Right atrium auricular region (tissue), 2 donors: ENCODE measurements at regions not wholly inside any gene's neighbourhood (a gene's known extent, or its start where the extent isn't known, plus 50 kb on each side); places are given as distances from the start of the nearest gene placed in this dataset.

Source experiments
- DNase-seq: peaks from one replicate; pipeline ENCODE4 v3.0.0-alpha.2; 2019; ENCODE audit warnings: low spot score
- H3K27ac ChIP-seq, 2 donors: fragments of 200-600 bp; sonication (generic); 1 replicate in 1 of 2; 2 replicates in 1 of 2; pipeline ENCODE4 v1.5.1; 2016 to 2019
- H3K27me3 ChIP-seq, 2 donors: fragments of 200-600 bp; sonication (generic); one replicate each; pipeline versions ENCODE4 v1.5.1 to v1.6.0; 2017 to 2019
- H3K36me3 ChIP-seq: fragments of 200-600 bp; sonication (generic); one replicate; pipeline ENCODE4 v1.5.1; 2016
- H3K4me1 ChIP-seq, 2 donors: fragments of 200-600 bp; sonication (generic); one replicate each; pipeline versions ENCODE4 v1.5.1 to v1.6.0; 2017 to 2019
- H3K4me3 ChIP-seq, 2 donors: fragments of 200-600 bp; sonication (generic); 1 replicate in 1 of 2; 2 replicates in 1 of 2; pipeline ENCODE4 v1.5.1; 2017 to 2019; ENCODE audit warnings: mild to moderate bottlenecking in 1 of 2, moderate library complexity in 1 of 2
- H3K9me3 ChIP-seq, 2 donors: fragments of 200-600 bp; sonication (generic); one replicate each; pipeline ENCODE4 v1.5.1; 2019
- CTCF ChIP-seq, 2 donors: fragments of 200-600 bp; sonication (generic); IDR thresholded peaks; one replicate each; pipeline ENCODE4 v1.5.1; 2019; ENCODE audit warnings: antibody characterized with exemption in 2 of 2

DNA sequence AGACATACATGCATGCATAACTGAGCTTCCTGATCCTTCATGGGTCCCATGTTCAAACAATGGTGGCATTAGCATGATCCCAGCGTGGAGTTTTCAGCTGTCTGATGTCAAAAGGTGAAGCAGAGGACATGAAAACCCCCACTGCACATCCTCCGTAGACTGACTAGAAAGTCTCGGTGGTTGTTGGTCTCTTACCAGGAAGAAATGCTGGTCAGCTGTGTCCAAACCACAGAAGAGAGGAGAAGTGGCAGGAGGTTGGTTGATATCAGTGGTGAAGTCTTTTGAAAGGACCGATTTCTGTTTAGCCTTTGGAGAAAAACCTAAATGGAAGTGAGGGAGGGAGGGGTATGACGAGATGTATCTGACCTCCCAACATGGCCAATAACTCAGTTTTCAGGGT, 201.9 kb downstream of the SPATA18 start:
- no peaks in the 10 kb centered on the region for H3K36me3 ChIP-seq
- no peaks in the 10 kb centered on the region for H3K27me3 ChIP-seq
- H3K4me3 ChIP-seq: no peak overlapping the region
- peaks cover 0 to 4% of the 10 kb centered on the region in 2 donors for H3K9me3 ChIP-seq
- H3K27ac ChIP-seq: no peak overlapping the region
- H3K4me1 ChIP-seq: peaks cover 0 to 10% of the 10 kb centered on the region in 2 donors
- no peak for DNase-seq
- TF ChIP-seq CTCF (IDR thresholded peaks at IDR 0.05): no peak

- H3K27ac ChIP-seq: no peak overlapping the region
- TF ChIP-seq CTCF (IDR thresholded peaks at IDR 0.05): no peak
These were observed 205.4 kb downstream of the SPATA18 start for GRCh38 chr4:52256522-52256921.

GRCh38 chr4:52259978-52260377, 208.9 kb downstream of the SPATA18 start:
- no peak for TF ChIP-seq CTCF (IDR thresholded peaks at IDR 0.05)
- Histone ChIP-seq H3K27ac (no peak overlapping the region), H3K9me3 (no peaks in the 10 kb centered on the region), H3K4me3 (no peak overlapping the region), H3K36me3 (no peaks in the 10 kb centered on the region), H3K27me3 (no peaks in the 10 kb centered on the region), H3K4me1 (no peaks in the 10 kb centered on the region)
- DNase-seq: no peak

More at GRCh38 chr4:52256522-52256921, 205.4 kb downstream of the SPATA18 start:
- Histone ChIP-seq H3K36me3 (no peaks in the 10 kb centered on the region), H3K9me3 (peaks cover 0 to 4% of the 10 kb centered on the region in 2 donors), H3K4me1 (no peaks in the 10 kb centered on the region), H3K27me3 (no peaks in the 10 kb centered on the region), H3K4me3 (no peak overlapping the region)
- no peak for DNase-seq

DNA sequence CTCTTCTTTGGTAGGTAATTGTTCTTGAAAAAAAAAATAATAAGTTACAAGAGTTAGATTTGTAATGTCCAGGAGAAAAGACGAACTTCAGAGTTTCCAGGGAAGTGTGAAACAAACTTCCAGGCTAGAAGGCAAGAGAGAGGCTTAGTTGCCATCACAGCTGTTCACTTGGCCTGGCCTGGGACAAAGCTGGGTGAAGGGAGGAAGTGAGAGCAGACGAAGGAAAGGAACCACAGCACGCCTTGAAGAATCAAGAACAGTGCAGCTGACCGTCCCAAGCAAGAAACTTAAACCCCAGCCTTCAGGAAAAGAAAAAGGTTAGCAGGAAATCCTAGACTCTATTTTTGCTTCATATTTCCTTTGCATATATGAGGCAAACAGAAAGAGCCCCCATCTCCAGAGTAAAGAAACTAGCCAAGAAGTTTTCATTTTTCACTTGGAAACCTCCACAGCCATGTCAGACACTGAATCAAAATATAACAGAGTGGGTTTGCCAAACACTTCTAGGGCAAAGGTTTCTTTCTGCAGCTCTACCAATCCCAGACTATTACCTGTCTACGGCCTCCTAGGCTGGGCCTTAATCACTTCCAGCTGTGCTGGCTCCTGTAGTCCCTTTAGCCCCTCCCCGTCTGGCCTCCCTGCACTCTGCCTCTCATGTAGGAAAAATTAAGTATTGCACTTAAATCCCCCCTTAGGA, 209.6 kb downstream of the SPATA18 start:
- Histone ChIP-seq H3K27me3 (no peaks in the 10 kb centered on the region), H3K4me1 (peaks cover 0 to under 1% of the 10 kb centered on the region in 2 donors), H3K9me3 (no peaks in the 10 kb centered on the region), H3K27ac (no peak overlapping the region), H3K36me3 (no peaks in the 10 kb centered on the region), H3K4me3 (no peak overlapping the region)
- no peak for DNase-seq
- no peak for TF ChIP-seq CTCF (IDR thresholded peaks at IDR 0.05)

DNA sequence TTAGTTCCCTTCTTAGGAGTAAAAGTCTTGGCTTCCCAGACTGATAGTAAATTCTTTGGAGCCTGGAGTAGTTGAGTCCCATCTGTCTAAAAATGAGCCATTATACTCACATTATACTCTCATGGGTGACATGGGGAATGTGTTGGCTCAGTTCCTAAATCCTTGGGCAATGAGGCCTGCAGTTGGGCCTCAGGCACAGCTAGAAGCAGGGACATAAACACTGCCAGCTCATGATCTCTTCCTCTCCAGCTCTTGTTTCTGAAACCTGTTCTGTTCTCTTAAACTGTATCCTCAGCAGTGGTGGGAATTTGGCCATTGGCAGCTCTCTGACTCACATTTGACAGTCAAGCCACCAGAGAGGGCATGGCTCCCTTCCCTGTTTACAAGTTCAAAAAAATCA, 212.5 kb downstream of the SPATA18 start:
- Histone ChIP-seq H3K4me3 (no peak overlapping the region), H3K4me1 (peaks cover 0 to 8% of the 10 kb centered on the region in 2 donors), H3K36me3 (no peaks in the 10 kb centered on the region), H3K27ac (no peak overlapping the region), H3K9me3 (no peaks in the 10 kb centered on the region), H3K27me3 (no peaks in the 10 kb centered on the region)
- no peak for DNase-seq
- no peak for TF ChIP-seq CTCF (IDR thresholded peaks at IDR 0.05)
